DMS153 treated with DMSO at 0.1 percent for 48 hours (cell line): ENCODE measurements at regions not wholly inside any gene's neighbourhood (a gene's known extent, or its start where the extent isn't known, plus 50 kb on each side); places are given as distances from the start of the nearest gene placed in this dataset.

Source experiments
- DNase-seq: peaks from one replicate; lab custom pipeline; 2025; ENCODE audit not compliant: unreplicated experiment; lab: John Stamatoyannopoulos, UW

GRCh38 chr2:217657252-217657651 lies 345.5 kb downstream of the TNS1 start:
- DNase-seq = no peak

- no peak for DNase-seq
Observed at GRCh38 chr2:217656316-217656715, 346.5 kb downstream of the TNS1 start.

GRCh38 chr2:217655651-217656050 lies 347.1 kb downstream of the TNS1 start:
- no peak for DNase-seq

GRCh38 chr2:217654168-217654567 lies 348.6 kb downstream of the TNS1 start:
- no peak for DNase-seq

- DNase-seq = no peak
Observed at GRCh38 chr2:217652761-217653639, 349.8 kb downstream of the TNS1 start.

GRCh38 chr2:217650716-217651360 lies 352.0 kb downstream of the TNS1 start:
- DNase-seq = peak; percentile 40

- peak; percentile 12 for DNase-seq
Observed at GRCh38 chr2:217650229-217650628, 352.6 kb downstream of the TNS1 start.

- DNase-seq = no peak
Observed at GRCh38 chr2:217647925-217648324, 354.9 kb downstream of the TNS1 start.

- DNase-seq = no peak
Observed at GRCh38 chr2:217647226-217647625, 355.6 kb downstream of the TNS1 start.

- DNase-seq = no peak
Observed at GRCh38 chr2:217645896-217646295, 356.9 kb downstream of the TNS1 start.

GRCh38 chr2:217643789-217644301 lies 358.9 kb downstream of the TNS1 start:
- DNase-seq = no peak

- DNase-seq = no peak
Observed at GRCh38 chr2:217642944-217643343, 359.9 kb downstream of the TNS1 start.

GRCh38 chr2:217641960-217642359 lies 360.8 kb downstream of the TNS1 start:
- DNase-seq = no peak

GRCh38 chr2:217639481-217639880 lies 363.3 kb downstream of the TNS1 start:
- no peak for DNase-seq

- DNase-seq = no peak
Observed at GRCh38 chr2:217638533-217638932, 364.3 kb downstream of the TNS1 start.

GRCh38 chr2:217638031-217638430 lies 364.8 kb downstream of the TNS1 start:
- DNase-seq = no peak

GRCh38 chr2:217636991-217637561 lies 365.7 kb downstream of the TNS1 start:
- DNase-seq = no peak

- no peak for DNase-seq
Observed at GRCh38 chr2:217636578-217636977, 366.2 kb downstream of the TNS1 start.

- DNase-seq = no peak
Observed at GRCh38 chr2:217634871-217635270, 367.9 kb downstream of the TNS1 start.

GRCh38 chr2:217632043-217632442 lies 370.8 kb downstream of the TNS1 start:
- no peak for DNase-seq

- DNase-seq = no peak
Observed at GRCh38 chr2:217631115-217631514, 371.7 kb downstream of the TNS1 start.

- DNase-seq = no peak
Observed at GRCh38 chr2:217629347-217629746, 373.4 kb downstream of the TNS1 start.
